PC-3 (cell line): ENCODE measurements at regions not wholly inside any gene's neighbourhood (a gene's known extent, or its start where the extent isn't known, plus 50 kb on each side); places are given as distances from the start of the nearest gene placed in this dataset.

Experiments
- CTCF ChIP-seq: fragments of 300-600 bp; sonication (generic); conservative IDR thresholded peaks from 2 replicates; pipeline ENCODE4 v1.5.1; 2017; ENCODE audit warnings: antibody characterized with exemption, low read depth, mild to moderate bottlenecking, low read length
- EZH2 ChIP-seq: fragments of 300-600 bp; sonication (generic); IDR thresholded peaks from one replicate; pipeline ENCODE4 v1.6.1; 2017; ENCODE audit warnings: antibody characterized with exemption, mild to moderate bottlenecking, low read length; ENCODE audit not compliant: unreplicated experiment
- EZH2phosphoT487 ChIP-seq: fragments of 300-600 bp; sonication (generic); IDR thresholded peaks from 2 replicates; pipeline ENCODE4 v1.6.1; 2018; ENCODE audit warnings: mild to moderate bottlenecking, antibody characterized with exemption, low read length, borderline replicate concordance

DNA sequence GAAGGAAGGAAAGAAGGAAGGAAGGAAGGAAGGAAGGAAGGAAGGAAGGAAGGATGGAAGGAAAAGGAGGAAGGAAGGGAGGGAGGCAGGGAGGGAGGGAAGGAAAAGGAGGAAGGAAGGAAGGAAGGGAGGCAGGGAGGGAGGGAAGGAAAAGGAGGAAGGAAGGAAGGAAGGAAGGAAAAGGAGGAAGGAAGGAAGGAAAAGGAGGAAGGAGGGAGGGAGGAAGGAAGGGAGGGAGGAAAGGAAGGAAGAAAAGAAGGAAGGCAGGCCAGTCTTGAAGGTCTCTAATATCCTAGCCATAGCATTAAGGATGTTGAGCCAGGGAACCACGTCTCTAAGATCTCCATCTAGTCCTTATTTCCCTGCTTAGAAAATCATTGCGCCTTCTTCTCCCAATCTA, 78.8 kb downstream of the TMPRSS5 start:
- no peak for TF ChIP-seq CTCF
- TF ChIP-seq EZH2phosphoT487, result no peak
- no peak for TF ChIP-seq EZH2
